ENCODE measurements at regions not wholly inside any gene's neighbourhood (a gene's known extent, or its start where the extent isn't known, plus 50 kb on each side); places are given as distances from the start of the nearest gene placed in this dataset.

DNA sequence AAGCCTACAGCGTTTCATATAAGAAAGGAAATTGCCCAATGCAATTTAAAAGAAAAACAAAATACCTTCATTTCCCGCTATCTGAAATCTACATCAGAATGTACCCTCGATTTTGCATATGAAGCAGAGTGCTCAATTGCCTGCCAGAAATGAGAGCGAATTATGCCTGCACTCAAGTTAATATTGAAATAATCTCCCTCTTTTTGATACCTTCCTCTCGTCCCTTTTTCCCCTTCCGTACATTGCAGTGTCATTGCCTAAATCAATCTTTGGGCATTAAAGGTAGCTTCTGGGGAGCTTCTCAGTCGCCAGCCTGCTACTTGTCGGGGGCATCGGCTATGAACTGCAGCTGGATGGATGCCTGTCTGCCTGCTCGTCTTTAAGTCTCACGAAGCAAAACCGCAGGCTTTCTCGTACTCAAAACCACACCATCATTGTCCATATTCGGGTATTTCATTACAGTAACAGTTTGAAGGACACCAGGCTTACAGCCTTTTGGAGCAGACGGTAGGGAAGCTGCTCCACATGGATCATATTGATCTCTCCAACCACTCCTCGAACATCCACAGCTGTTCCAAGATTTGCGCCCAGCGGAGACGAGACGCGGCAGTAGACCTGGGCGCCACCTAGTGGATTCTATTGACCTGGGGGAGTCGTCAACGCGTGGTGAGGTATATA, 64.0 kb upstream of the HNRNPA3 start:
- H3K4me2 ChIP-seq (ENCODE audit: low read length): peak overlapping the region; percentile 82
- H3K79me2 ChIP-seq (ENCODE audit: insufficient read depth, low read depth, low read length): no peaks in the 10 kb centered on the region
- H3K9me3 ChIP-seq (ENCODE audit: low read length): no peaks in the 10 kb centered on the region
- no peaks in the 10 kb centered on the region for H3K36me3 ChIP-seq (ENCODE audit: insufficient read depth, low read length)
- intact Hi-C loops (cut with micrococcal nuclease; ENCODE audit: unreplicated experiment): loop anchor here (5.0 to 10.0 kb wide), 3 partner anchors 121 to 494 kb away; no protein-coding TSS in a partner anchor
- no peaks in the 10 kb centered on the region for H4K20me1 ChIP-seq (ENCODE audit: insufficient read depth, low read length)
- ChIA-PET POLR2A (interaction anchor here (0.7 to 1.3 kb wide), 6 partner anchors 10 to 212 kb away, joined by 3 to 5 read pairs (median 3); partner anchors contain the start of gene NFE2L2), CTCF (ENCODE audit: unreplicated experiment) (interaction anchor here (2.2 kb wide), 1 partner anchor 17 kb away, joined by 5 read pairs; no protein-coding TSS in a partner anchor)
- peaks cover 9% of the 10 kb centered on the region for H3K4me1 ChIP-seq (ENCODE audit: insufficient read depth, low read length, poor library complexity, severe bottlenecking)
- peak; percentile 75 for DNase-seq (ENCODE audit: low spot score)
- H3K27ac ChIP-seq (ENCODE audit: low read depth, low read length, poor library complexity, severe bottlenecking): no peak overlapping the region
- BruUV-seq (replicated peaks): no TSS peak
- H2AFZ ChIP-seq (ENCODE audit: low read length): peak overlapping the region; percentile 77; the same call in 1 of the 2 replicates
- H3K9me2 ChIP-seq (ENCODE audit: insufficient read depth, low read length): no peaks in the 10 kb centered on the region
- peak overlapping the region; percentile 65 for H3K4me3 ChIP-seq (ENCODE audit: low read depth, low read length, poor library complexity, severe bottlenecking)
- TF ChIP-seq CTCF (conservative IDR thresholded peaks at IDR 0.05; ENCODE audit: low read length): peak; percentile 98
- TF ChIP-seq EZH2phosphoT487 (IDR thresholded peaks at IDR 0.05; ENCODE audit: borderline replicate concordance, low read depth, low read length): no peak

DNA sequence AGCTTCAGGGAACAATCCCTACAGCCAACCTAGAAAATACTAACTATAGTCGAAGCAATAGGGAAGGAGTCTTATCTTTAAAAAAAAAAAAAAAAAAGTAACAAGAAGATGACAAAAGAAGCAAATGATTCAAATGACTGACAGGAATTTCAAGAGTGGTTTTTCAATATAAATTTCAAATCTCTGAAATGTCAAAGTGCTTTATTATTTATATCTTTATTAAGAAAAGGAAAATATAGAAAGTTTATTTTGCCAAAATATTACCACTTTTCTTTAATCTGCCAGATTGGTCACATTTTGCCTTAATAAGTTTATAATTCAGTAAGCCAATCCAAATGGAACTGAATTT, 63.5 kb upstream of the HNRNPA3 start:
- Histone ChIP-seq H2AFZ (ENCODE audit: low read length) (peak overlapping the region; percentile 77; the same call in 1 of the 2 replicates), H3K4me2 (ENCODE audit: low read length) (peak overlapping the region; percentile 82), H4K20me1 (ENCODE audit: insufficient read depth, low read length) (no peaks in the 10 kb centered on the region), H3K9me3 (ENCODE audit: low read length) (no peaks in the 10 kb centered on the region), H3K4me1 (ENCODE audit: insufficient read depth, low read length, poor library complexity, severe bottlenecking) (peaks cover 9% of the 10 kb centered on the region), H3K27ac (ENCODE audit: low read depth, low read length, poor library complexity, severe bottlenecking) (no peak overlapping the region), H3K36me3 (ENCODE audit: insufficient read depth, low read length) (no peaks in the 10 kb centered on the region), H3K79me2 (ENCODE audit: insufficient read depth, low read depth, low read length) (no peaks in the 10 kb centered on the region), H3K9me2 (ENCODE audit: insufficient read depth, low read length) (no peaks in the 10 kb centered on the region), H3K4me3 (ENCODE audit: low read depth, low read length, poor library complexity, severe bottlenecking) (peak overlapping the region; percentile 65)
- BruUV-seq (replicated peaks): no TSS peak
- CTCF ChIA-PET (ENCODE audit: unreplicated experiment): interaction anchor here (2.2 kb wide), 1 partner anchor 17 kb away, joined by 5 read pairs; no protein-coding TSS in a partner anchor
- DNase-seq (ENCODE audit: low spot score): no peak
- POLR2A ChIA-PET: interaction anchor here (0.7 to 1.3 kb wide), 5 partner anchors 10 to 211 kb away, joined by 3 to 5 read pairs (median 3); partner anchors contain the start of gene NFE2L2
- intact Hi-C loops (cut with micrococcal nuclease; ENCODE audit: unreplicated experiment): loop anchor here (5.0 to 10.0 kb wide), 3 partner anchors 122 to 494 kb away; no protein-coding TSS in a partner anchor
- TF ChIP-seq CTCF (conservative IDR thresholded peaks at IDR 0.05; ENCODE audit: low read length) (peak; percentile 53; the same call in 1 of the 2 replicates), EZH2phosphoT487 (IDR thresholded peaks at IDR 0.05; ENCODE audit: borderline replicate concordance, low read depth, low read length) (no peak)

DNA sequence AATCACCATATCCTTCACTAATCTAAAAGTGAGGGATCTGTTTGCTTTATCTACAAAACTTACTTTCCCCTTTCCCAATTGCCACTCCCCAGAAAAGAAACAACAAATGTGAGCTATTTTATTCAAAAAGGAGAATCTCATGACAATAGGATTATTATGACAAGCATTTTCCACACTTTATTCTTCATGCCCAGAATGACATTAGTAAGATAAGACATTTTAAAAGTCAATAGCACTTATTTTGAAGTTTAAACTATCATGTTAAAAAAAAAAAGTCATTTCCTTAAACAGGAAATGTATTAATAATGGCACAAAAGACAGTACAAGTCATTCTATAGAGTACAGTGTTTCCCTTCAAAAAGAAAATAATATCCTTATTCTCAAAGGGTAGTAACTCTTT, 58.8 kb upstream of the HNRNPA3 start:
- Histone ChIP-seq H2AFZ (ENCODE audit: low read length) (no peak overlapping the region), H3K36me3 (ENCODE audit: insufficient read depth, low read length) (no peaks in the 10 kb centered on the region), H4K20me1 (ENCODE audit: insufficient read depth, low read length) (no peaks in the 10 kb centered on the region), H3K4me3 (ENCODE audit: low read depth, low read length, poor library complexity, severe bottlenecking) (no peak overlapping the region), H3K79me2 (ENCODE audit: insufficient read depth, low read depth, low read length) (no peaks in the 10 kb centered on the region), H3K4me2 (ENCODE audit: low read length) (no peak overlapping the region), H3K4me1 (ENCODE audit: insufficient read depth, low read length, poor library complexity, severe bottlenecking) (no peaks in the 10 kb centered on the region), H3K9me3 (ENCODE audit: low read length) (no peaks in the 10 kb centered on the region), H3K9me2 (ENCODE audit: insufficient read depth, low read length) (no peaks in the 10 kb centered on the region), H3K27ac (ENCODE audit: low read depth, low read length, poor library complexity, severe bottlenecking) (no peak overlapping the region)
- CTCF ChIA-PET (ENCODE audit: unreplicated experiment): no interaction called here
- intact Hi-C loops (cut with micrococcal nuclease; ENCODE audit: unreplicated experiment): no loop called here
- POLR2A ChIA-PET: interaction anchor here (0.7 to 1.1 kb wide), 3 partner anchors 9 to 119 kb away, joined by 3 to 4 read pairs (median 3); no protein-coding TSS in a partner anchor
- no peak for DNase-seq (ENCODE audit: low spot score)
- TF ChIP-seq EZH2phosphoT487 (IDR thresholded peaks at IDR 0.05; ENCODE audit: borderline replicate concordance, low read depth, low read length) (no peak), CTCF (conservative IDR thresholded peaks at IDR 0.05; ENCODE audit: low read length) (no peak)
- BruUV-seq (replicated peaks): no TSS peak
